ENCODE measurements at regions not wholly inside any gene's neighbourhood (a gene's known extent, or its start where the extent isn't known, plus 50 kb on each side); places are given as distances from the start of the nearest gene placed in this dataset.
"Not testable (repeated sequence)": the region's sequence is repeated elsewhere in the genome, so short reads cannot be mapped to it uniquely, and the experiment has no call there.

DNA sequence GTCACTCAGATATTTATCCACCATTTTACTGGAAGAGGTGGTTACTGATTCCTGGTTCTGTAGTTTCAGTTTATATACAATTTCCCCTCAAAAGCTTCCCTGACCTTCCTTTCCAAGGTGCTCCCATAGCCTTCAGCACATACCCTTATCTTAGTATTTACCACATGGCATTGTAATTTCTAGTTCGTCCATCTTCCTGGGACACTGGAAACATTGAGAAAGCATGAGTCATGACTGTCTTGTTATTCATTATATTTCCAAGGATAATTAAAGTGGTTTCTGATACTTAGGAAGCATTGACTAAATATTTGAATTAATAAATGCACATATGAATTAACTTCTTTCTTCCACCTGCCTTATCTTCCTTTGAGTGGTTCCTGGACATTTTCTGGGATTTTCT, 203.8 kb downstream of the ETAA1 start:
- Histone ChIP-seq H3K4me3 (ENCODE audit: low read depth in 1 of 3, low read length in 3 of 3) (no peak overlapping the region), H3K36me3 (ENCODE audit: control insufficient read depth in 3 of 3, insufficient read depth in 2 of 3, low read depth in 1 of 3, low read length in 3 of 3) (no peaks in the 10 kb centered on the region), H3K27ac (ENCODE audit: low read depth in 1 of 3, low read length in 2 of 3) (no peak overlapping the region), H3K4me1 (ENCODE audit: control insufficient read depth in 3 of 3, insufficient read depth in 2 of 3, low read depth in 1 of 3, low read length in 2 of 3) (no peaks in the 10 kb centered on the region), H3K27me3 (ENCODE audit: control insufficient read depth in 3 of 3, insufficient read depth in 3 of 3, low read length in 3 of 3) (no peaks in the 10 kb centered on the region), H3K9me3 (ENCODE audit: control insufficient read depth in 2 of 2, insufficient read depth in 1 of 2, low read depth in 1 of 2, low read length in 1 of 2) (peaks cover 0 to 3% of the 10 kb centered on the region in 2 donors)
- DNase-seq = no peak
- 29 to 68% (median 41%) methylated on average over 1 of the region's 1 CpG for WGBS, 3 donors
- FAIRE-seq = no peak

DNA sequence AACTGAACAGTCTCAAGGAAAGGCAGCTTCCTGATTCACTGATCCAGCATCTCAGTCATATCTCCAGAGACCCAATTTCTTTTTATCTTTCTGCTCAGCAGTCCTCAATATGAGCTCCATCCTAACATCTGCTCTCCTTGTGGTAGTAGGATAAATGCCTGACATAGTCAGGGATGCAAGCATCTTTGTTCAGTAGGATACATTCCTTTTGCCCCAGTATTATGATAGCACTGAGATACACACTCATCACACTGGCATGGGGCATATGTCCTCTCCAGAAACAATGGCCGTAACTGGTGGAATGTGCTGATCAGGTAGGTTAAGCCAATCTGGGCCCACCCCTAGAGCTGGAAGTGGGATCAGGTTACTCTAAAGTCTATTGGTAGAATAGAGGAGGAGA, 207.2 kb downstream of the ETAA1 start:
- Histone ChIP-seq H3K36me3 (ENCODE audit: control insufficient read depth in 3 of 3, insufficient read depth in 2 of 3, low read depth in 1 of 3, low read length in 3 of 3) (no peaks in the 10 kb centered on the region), H3K4me1 (ENCODE audit: control insufficient read depth in 3 of 3, insufficient read depth in 2 of 3, low read depth in 1 of 3, low read length in 2 of 3) (no peaks in the 10 kb centered on the region), H3K27ac (ENCODE audit: low read depth in 1 of 3, low read length in 2 of 3) (no peak overlapping the region), H3K4me3 (ENCODE audit: low read depth in 1 of 3, low read length in 3 of 3) (no peak overlapping the region), H3K9me3 (ENCODE audit: control insufficient read depth in 2 of 2, insufficient read depth in 1 of 2, low read depth in 1 of 2, low read length in 1 of 2) (no peaks in the 10 kb centered on the region), H3K27me3 (ENCODE audit: control insufficient read depth in 3 of 3, insufficient read depth in 3 of 3, low read length in 3 of 3) (no peaks in the 10 kb centered on the region)
- no peak for DNase-seq
- FAIRE-seq = no peak
- 88 to 100% (median 96%) methylated on average over 1 of the region's 1 CpG for WGBS, 3 donors

DNA sequence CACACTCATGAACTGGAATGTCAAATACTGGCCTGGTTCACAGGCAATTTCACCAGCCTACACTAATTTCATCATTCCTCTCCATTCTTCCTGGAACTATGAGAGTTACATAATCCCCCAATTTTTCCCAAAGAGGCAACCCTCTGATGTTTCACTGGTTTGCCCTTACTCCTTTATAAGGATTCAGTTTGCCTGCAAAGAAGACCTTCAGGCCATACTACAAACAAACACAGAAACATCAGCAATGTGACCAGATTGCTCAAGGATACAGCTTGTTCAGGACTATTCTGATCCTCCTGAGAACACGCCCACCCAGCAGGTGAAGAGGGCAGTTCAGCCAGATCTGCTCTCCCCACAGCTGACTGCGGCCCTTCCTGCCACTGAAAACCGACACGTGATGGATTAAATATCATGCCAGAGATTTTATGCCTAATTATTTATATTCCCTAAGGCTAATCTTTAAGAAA, 215.5 kb downstream of the ETAA1 start:
- 74 to 83% (median 74%) methylated on average over 4 of the region's 4 CpGs for WGBS, 3 donors
- Histone ChIP-seq H3K27me3 (ENCODE audit: control insufficient read depth in 3 of 3, insufficient read depth in 3 of 3, low read length in 3 of 3) (no peaks in the 10 kb centered on the region), H3K4me1 (ENCODE audit: control insufficient read depth in 3 of 3, insufficient read depth in 2 of 3, low read depth in 1 of 3, low read length in 2 of 3) (no peaks in the 10 kb centered on the region), H3K36me3 (ENCODE audit: control insufficient read depth in 3 of 3, insufficient read depth in 2 of 3, low read depth in 1 of 3, low read length in 3 of 3) (no peaks in the 10 kb centered on the region), H3K4me3 (ENCODE audit: low read depth in 1 of 3, low read length in 3 of 3) (no peak overlapping the region), H3K9me3 (ENCODE audit: control insufficient read depth in 2 of 2, insufficient read depth in 1 of 2, low read depth in 1 of 2, low read length in 1 of 2) (no peaks in the 10 kb centered on the region), H3K27ac (ENCODE audit: low read depth in 1 of 3, low read length in 2 of 3) (no peak overlapping the region)
- FAIRE-seq (no peak), DNase-seq (no peak)

GRCh38 chr2:67613227-67613626, 216.1 kb downstream of the ETAA1 start:
- H3K36me3 ChIP-seq (ENCODE audit: control insufficient read depth in 3 of 3, insufficient read depth in 2 of 3, low read depth in 1 of 3, low read length in 3 of 3) = no peaks in the 10 kb centered on the region
- H3K4me1 ChIP-seq (ENCODE audit: control insufficient read depth in 3 of 3, insufficient read depth in 2 of 3, low read depth in 1 of 3, low read length in 2 of 3) = no peaks in the 10 kb centered on the region
- 28 to 58% (median 35%) methylated on average over 1 of the region's 1 CpG for WGBS, 3 donors
- H3K4me3 ChIP-seq (ENCODE audit: low read depth in 1 of 3, low read length in 3 of 3) = no peak overlapping the region
- FAIRE-seq (no peak), DNase-seq (no peak)
- no peaks in the 10 kb centered on the region for H3K9me3 ChIP-seq (ENCODE audit: control insufficient read depth in 2 of 2, insufficient read depth in 1 of 2, low read depth in 1 of 2, low read length in 1 of 2)
- H3K27ac ChIP-seq (ENCODE audit: low read depth in 1 of 3, low read length in 2 of 3) = no peak overlapping the region
- no peaks in the 10 kb centered on the region for H3K27me3 ChIP-seq (ENCODE audit: control insufficient read depth in 3 of 3, insufficient read depth in 3 of 3, low read length in 3 of 3)

DNA sequence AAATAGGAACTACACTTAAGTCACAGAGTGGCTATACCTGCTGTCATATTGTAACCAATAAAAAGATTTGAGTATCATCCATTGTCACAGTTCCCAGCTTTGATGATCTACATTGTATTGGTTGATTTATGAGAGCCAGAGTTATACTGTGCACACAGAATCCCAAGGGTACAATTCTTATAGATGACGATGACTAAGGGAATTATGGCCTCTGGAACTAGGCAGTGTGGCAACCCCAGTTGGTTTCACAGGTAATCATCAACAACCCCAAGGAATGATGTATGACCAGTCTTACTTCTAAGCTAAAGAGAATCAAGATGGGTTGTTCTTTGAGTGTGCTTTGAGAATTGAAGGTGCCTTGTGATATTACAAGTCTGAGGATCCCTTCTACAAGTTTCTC, 217.3 kb downstream of the ETAA1 start:
- H3K4me3 ChIP-seq (ENCODE audit: low read depth in 1 of 3, low read length in 3 of 3) = no peak overlapping the region
- H3K27ac ChIP-seq (ENCODE audit: low read depth in 1 of 3, low read length in 2 of 3) = no peak overlapping the region
- DNase-seq (no peak), FAIRE-seq (no peak)
- H3K27me3 ChIP-seq (ENCODE audit: control insufficient read depth in 3 of 3, insufficient read depth in 3 of 3, low read length in 3 of 3) = no peaks in the 10 kb centered on the region
- H3K9me3 ChIP-seq (ENCODE audit: control insufficient read depth in 2 of 2, insufficient read depth in 1 of 2, low read depth in 1 of 2, low read length in 1 of 2) = no peaks in the 10 kb centered on the region
- 78 to 88% (median 87%) methylated on average over 1 of the region's 1 CpG for WGBS, 3 donors
- H3K4me1 ChIP-seq (ENCODE audit: control insufficient read depth in 3 of 3, insufficient read depth in 2 of 3, low read depth in 1 of 3, low read length in 2 of 3) = no peaks in the 10 kb centered on the region
- no peaks in the 10 kb centered on the region for H3K36me3 ChIP-seq (ENCODE audit: control insufficient read depth in 3 of 3, insufficient read depth in 2 of 3, low read depth in 1 of 3, low read length in 3 of 3)

DNA sequence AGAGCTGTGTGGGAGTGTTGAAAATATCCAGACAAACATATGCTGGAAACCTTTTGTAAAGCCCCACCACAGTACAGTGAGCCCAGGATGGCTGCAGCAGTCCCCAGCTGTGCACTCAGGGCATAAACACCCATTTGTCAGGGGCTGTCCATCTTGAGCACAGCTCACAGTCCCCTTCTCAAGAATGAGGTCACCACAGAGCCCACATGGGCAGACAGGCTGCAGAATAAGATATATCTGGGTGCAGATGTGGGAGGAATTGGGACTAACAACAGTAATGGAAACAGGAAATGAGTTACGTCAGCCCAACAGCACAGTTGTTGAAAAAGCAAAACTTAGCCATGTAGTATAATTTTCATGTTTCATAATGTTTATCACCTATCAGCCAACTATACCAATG, 219.6 kb downstream of the ETAA1 start:
- 54 to 68% (median 68%) methylated on average over 1 of the region's 1 CpG for WGBS, 3 donors
- DNase-seq = peak; percentile 0 to 39
- no peak for FAIRE-seq

GRCh38 chr2:67619204-67619603, 222.1 kb downstream of the ETAA1 start:
- no peaks in the 10 kb centered on the region for H3K27me3 ChIP-seq (ENCODE audit: control insufficient read depth in 3 of 3, insufficient read depth in 3 of 3, low read length in 3 of 3)
- H3K27ac ChIP-seq (ENCODE audit: low read depth in 1 of 3, low read length in 2 of 3) = no peak overlapping the region
- no peak overlapping the region for H3K4me3 ChIP-seq (ENCODE audit: low read depth in 1 of 3, low read length in 3 of 3)
- DNase-seq (no peak), FAIRE-seq (no peak)
- H3K4me1 ChIP-seq (ENCODE audit: control insufficient read depth in 3 of 3, insufficient read depth in 2 of 3, low read depth in 1 of 3, low read length in 2 of 3) = no peaks in the 10 kb centered on the region
- no peaks in the 10 kb centered on the region for H3K9me3 ChIP-seq (ENCODE audit: control insufficient read depth in 2 of 2, insufficient read depth in 1 of 2, low read depth in 1 of 2, low read length in 1 of 2)
- H3K36me3 ChIP-seq (ENCODE audit: control insufficient read depth in 3 of 3, insufficient read depth in 2 of 3, low read depth in 1 of 3, low read length in 3 of 3) = no peaks in the 10 kb centered on the region

More for the DNA sequence above, 219.6 kb downstream of the ETAA1 start:
- no peak overlapping the region for H3K4me3 ChIP-seq (ENCODE audit: low read depth in 1 of 3, low read length in 3 of 3)
- no peaks in the 10 kb centered on the region for H3K9me3 ChIP-seq (ENCODE audit: control insufficient read depth in 2 of 2, insufficient read depth in 1 of 2, low read depth in 1 of 2, low read length in 1 of 2)
- no peaks in the 10 kb centered on the region for H3K4me1 ChIP-seq (ENCODE audit: control insufficient read depth in 3 of 3, insufficient read depth in 2 of 3, low read depth in 1 of 3, low read length in 2 of 3)
- H3K36me3 ChIP-seq (ENCODE audit: control insufficient read depth in 3 of 3, insufficient read depth in 2 of 3, low read depth in 1 of 3, low read length in 3 of 3) = no peaks in the 10 kb centered on the region
- H3K27ac ChIP-seq (ENCODE audit: low read depth in 1 of 3, low read length in 2 of 3) = peak overlapping the region in 1 of 3 donors; percentile 36
- H3K27me3 ChIP-seq (ENCODE audit: control insufficient read depth in 3 of 3, insufficient read depth in 3 of 3, low read length in 3 of 3) = no peaks in the 10 kb centered on the region

DNA sequence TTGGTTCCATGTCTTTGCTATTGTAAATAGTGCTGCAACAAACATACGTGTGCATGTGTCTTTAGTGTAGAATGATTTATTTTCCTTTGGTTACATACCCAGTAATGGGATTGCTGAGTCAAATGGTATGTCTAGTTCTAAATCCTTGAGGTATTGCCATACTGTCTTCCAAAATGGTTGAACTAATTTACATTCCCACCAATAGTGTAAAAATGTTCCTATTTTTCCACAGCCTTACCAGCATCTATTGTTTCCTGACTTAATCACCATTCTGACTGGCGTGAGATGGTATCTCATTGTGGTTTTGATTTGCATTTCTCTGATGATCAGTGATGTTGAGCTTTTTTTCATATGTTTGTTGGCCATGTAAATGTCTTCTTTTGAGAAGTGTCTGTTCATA, 226.6 kb downstream of the ETAA1 start:
- H3K4me3 ChIP-seq (ENCODE audit: low read depth in 1 of 3, low read length in 3 of 3); FAIRE-seq; H3K9me3 ChIP-seq (ENCODE audit: control insufficient read depth in 2 of 2, insufficient read depth in 1 of 2, low read depth in 1 of 2, low read length in 1 of 2); DNase-seq; H3K4me1 ChIP-seq (ENCODE audit: control insufficient read depth in 3 of 3, insufficient read depth in 2 of 3, low read depth in 1 of 3, low read length in 2 of 3); H3K27me3 ChIP-seq (ENCODE audit: control insufficient read depth in 3 of 3, insufficient read depth in 3 of 3, low read length in 3 of 3); H3K27ac ChIP-seq (ENCODE audit: low read depth in 1 of 3, low read length in 2 of 3); H3K36me3 ChIP-seq (ENCODE audit: control insufficient read depth in 3 of 3, insufficient read depth in 2 of 3, low read depth in 1 of 3, low read length in 3 of 3): not testable (repeated sequence)
- 86 to 94% (median 92%) methylated on average over 2 of the region's 2 CpGs for WGBS, 3 donors

GRCh38 chr2:67625178-67625577, 228.0 kb downstream of the ETAA1 start:
- FAIRE-seq = no peak
- no peaks in the 10 kb centered on the region for H3K27me3 ChIP-seq (ENCODE audit: control insufficient read depth in 3 of 3, insufficient read depth in 3 of 3, low read length in 3 of 3)
- no peak for DNase-seq
- peaks cover 0 to 2% of the 10 kb centered on the region in 2 donors for H3K9me3 ChIP-seq (ENCODE audit: control insufficient read depth in 2 of 2, insufficient read depth in 1 of 2, low read depth in 1 of 2, low read length in 1 of 2)
- no peak overlapping the region for H3K27ac ChIP-seq (ENCODE audit: low read depth in 1 of 3, low read length in 2 of 3)
- H3K4me3 ChIP-seq (ENCODE audit: low read depth in 1 of 3, low read length in 3 of 3) = no peak overlapping the region
- H3K36me3 ChIP-seq (ENCODE audit: control insufficient read depth in 3 of 3, insufficient read depth in 2 of 3, low read depth in 1 of 3, low read length in 3 of 3) = no peaks in the 10 kb centered on the region
- H3K4me1 ChIP-seq (ENCODE audit: control insufficient read depth in 3 of 3, insufficient read depth in 2 of 3, low read depth in 1 of 3, low read length in 2 of 3) = no peaks in the 10 kb centered on the region

Measured in small intestine (tissue), 7 donors.